ENCODE measurements at regions not wholly inside any gene's neighbourhood (a gene's known extent, or its start where the extent isn't known, plus 50 kb on each side); places are given as distances from the start of the nearest gene placed in this dataset.

DNA sequence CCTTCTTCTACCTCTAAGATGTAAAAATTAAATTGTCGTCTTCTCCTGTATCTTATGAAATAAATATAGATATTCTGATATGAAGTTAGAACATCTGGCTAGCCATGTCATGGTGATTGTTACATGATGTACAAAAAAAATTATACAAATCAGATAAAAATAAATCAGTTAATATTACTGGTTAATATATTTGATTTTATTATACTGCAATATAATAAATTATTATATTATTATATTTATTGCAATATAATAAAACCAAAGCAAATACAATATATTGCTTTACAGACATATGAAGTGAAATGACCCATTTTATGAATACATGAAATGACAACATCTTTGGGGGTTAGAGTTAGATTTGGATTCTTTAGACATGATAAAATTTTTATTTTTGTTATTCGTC lies 72.3 kb upstream of the NAALADL2 start:
- TF ChIP-seq, protein P1, sequence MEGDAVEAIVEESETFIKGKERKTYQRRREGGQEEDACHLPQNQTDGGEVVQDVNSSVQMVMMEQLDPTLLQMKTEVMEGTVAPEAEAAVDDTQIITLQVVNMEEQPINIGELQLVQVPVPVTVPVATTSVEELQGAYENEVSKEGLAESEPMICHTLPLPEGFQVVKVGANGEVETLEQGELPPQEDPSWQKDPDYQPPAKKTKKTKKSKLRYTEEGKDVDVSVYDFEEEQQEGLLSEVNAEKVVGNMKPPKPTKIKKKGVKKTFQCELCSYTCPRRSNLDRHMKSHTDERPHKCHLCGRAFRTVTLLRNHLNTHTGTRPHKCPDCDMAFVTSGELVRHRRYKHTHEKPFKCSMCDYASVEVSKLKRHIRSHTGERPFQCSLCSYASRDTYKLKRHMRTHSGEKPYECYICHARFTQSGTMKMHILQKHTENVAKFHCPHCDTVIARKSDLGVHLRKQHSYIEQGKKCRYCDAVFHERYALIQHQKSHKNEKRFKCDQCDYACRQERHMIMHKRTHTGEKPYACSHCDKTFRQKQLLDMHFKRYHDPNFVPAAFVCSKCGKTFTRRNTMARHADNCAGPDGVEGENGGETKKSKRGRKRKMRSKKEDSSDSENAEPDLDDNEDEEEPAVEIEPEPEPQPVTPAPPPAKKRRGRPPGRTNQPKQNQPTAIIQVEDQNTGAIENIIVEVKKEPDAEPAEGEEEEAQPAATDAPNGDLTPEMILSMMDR (conservative IDR thresholded peaks at IDR 0.05 in 1 of 2, IDR thresholded peaks at IDR 0.05 in 1 of 2; ENCODE audit: extremely low read depth in 1 of 2, insufficient read depth in 1 of 2, low read depth in 1 of 2, low read length in 2 of 2): no peak
- TF ChIP-seq EZH2 (IDR thresholded peaks at IDR 0.05; ENCODE audit: borderline replicate concordance, low read length): no peak
